ENCODE measurements at regions not wholly inside any gene's neighbourhood (a gene's known extent, or its start where the extent isn't known, plus 50 kb on each side); places are given as distances from the start of the nearest gene placed in this dataset.

DNA sequence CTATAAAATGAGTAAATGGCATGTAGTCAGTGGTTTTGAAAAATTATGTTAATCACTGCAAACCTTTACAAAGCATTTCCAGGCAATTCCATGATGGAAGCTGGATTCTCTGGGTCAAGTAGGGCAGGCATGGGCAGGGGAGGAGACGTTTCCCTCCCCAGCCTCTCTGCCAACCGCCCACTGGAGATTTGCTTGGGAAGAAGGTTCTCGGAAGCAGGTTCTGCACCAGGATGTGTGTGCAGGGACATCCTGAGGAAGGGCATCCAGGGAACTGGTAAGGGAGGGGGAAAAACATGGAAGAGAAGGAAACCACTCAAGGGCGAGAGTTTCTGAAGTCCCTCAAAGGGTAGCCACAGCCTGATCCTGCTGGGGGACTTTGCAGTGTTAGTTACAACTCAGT is 469.1 kb downstream of the TSHZ3 start:
- H3K4me3 ChIP-seq (ENCODE audit: low read depth, low read length): no peak overlapping the region
- no peak for TF ChIP-seq CTCF (IDR thresholded peaks at IDR 0.05; ENCODE audit: insufficient read depth, low read length)
- no peak for DNase-seq (ENCODE audit: low read depth)

GRCh38 chr19:30879736-30880135 is 469.5 kb downstream of the TSHZ3 start:
- no peak overlapping the region for H3K4me3 ChIP-seq (ENCODE audit: low read depth, low read length)
- no peak for TF ChIP-seq CTCF (IDR thresholded peaks at IDR 0.05; ENCODE audit: insufficient read depth, low read length)
- no peak for DNase-seq (ENCODE audit: low read depth)

- no peak for TF ChIP-seq CTCF (IDR thresholded peaks at IDR 0.05; ENCODE audit: insufficient read depth, low read length)
- no peak for DNase-seq (ENCODE audit: low read depth)
- H3K4me3 ChIP-seq (ENCODE audit: low read depth, low read length): no peak overlapping the region
These were observed 470.0 kb downstream of the TSHZ3 start for GRCh38 chr19:30879225-30879624.

GRCh38 chr19:30878495-30878894 is 470.7 kb downstream of the TSHZ3 start:
- no peak for TF ChIP-seq CTCF (IDR thresholded peaks at IDR 0.05; ENCODE audit: insufficient read depth, low read length)
- DNase-seq (ENCODE audit: low read depth): no peak
- no peak overlapping the region for H3K4me3 ChIP-seq (ENCODE audit: low read depth, low read length)

- no peak for TF ChIP-seq CTCF (IDR thresholded peaks at IDR 0.05; ENCODE audit: insufficient read depth, low read length)
- no peak for DNase-seq (ENCODE audit: low read depth)
- H3K4me3 ChIP-seq (ENCODE audit: low read depth, low read length): no peak overlapping the region
These were observed 471.5 kb downstream of the TSHZ3 start for GRCh38 chr19:30877661-30878113.

GRCh38 chr19:30873691-30874090 is 475.5 kb downstream of the TSHZ3 start:
- no peak overlapping the region for H3K4me3 ChIP-seq (ENCODE audit: low read depth, low read length)
- no peak for DNase-seq (ENCODE audit: low read depth)
- TF ChIP-seq CTCF (IDR thresholded peaks at IDR 0.05; ENCODE audit: insufficient read depth, low read length): no peak

DNA sequence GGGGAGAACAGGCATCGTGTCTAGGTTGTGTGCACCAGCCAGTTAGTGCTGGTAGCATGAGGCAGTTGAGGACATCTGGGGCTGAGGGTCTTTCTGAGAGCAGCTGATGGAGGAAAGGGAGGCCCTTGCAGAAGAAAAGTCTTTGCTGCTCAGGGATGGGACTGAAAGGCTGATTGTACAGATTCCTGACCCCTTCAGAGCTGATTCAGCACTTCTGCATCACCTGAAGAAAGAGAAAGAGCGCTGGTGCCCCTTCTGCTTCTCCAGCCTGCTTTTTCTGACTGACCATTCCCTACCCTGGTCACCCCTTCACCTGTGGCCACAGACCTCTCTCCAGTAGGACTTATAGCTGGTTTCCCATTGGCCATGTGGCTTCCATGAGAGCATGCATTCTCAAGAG is 476.2 kb downstream of the TSHZ3 start:
- TF ChIP-seq CTCF (IDR thresholded peaks at IDR 0.05; ENCODE audit: insufficient read depth, low read length): no peak
- DNase-seq (ENCODE audit: low read depth): no peak
- no peak overlapping the region for H3K4me3 ChIP-seq (ENCODE audit: low read depth, low read length)

Data from fibroblast of the aortic adventitia (primary cell).